ENCODE measurements at regions not wholly inside any gene's neighbourhood (a gene's known extent, or its start where the extent isn't known, plus 50 kb on each side); places are given as distances from the start of the nearest gene placed in this dataset.

- no peak for DNase-seq
- no peak overlapping the region for H3K4me3 Mint-ChIP-seq (ENCODE audit: low read depth, unreplicated experiment)
- H3K36me3 Mint-ChIP-seq (ENCODE audit: insufficient read depth, unreplicated experiment): no peaks in the 10 kb centered on the region
- H3K27me3 Mint-ChIP-seq (ENCODE audit: unreplicated experiment): no peaks in the 10 kb centered on the region
- CTCF ChIA-PET: interaction anchor here (0.6 kb wide), 1 partner anchor 111 kb away, joined by 4 read pairs; no protein-coding TSS in a partner anchor
- peaks cover 11% of the 10 kb centered on the region for H3K9me3 Mint-ChIP-seq (ENCODE audit: low read depth, unreplicated experiment)
- no peaks in the 10 kb centered on the region for H3K4me1 Mint-ChIP-seq (ENCODE audit: low read depth, unreplicated experiment)
- intact Hi-C loops (cut with micrococcal nuclease; ENCODE audit: unreplicated experiment): no loop called here
- no TSS peak for BruUV-seq (replicated peaks)
- no peak overlapping the region for H3K27ac Mint-ChIP-seq (ENCODE audit: unreplicated experiment)
- TF ChIP-seq CTCF (IDR thresholded peaks at IDR 0.05; ENCODE audit: unreplicated experiment): no peak
Observed at GRCh38 chr3:73789825-73790444, 165.2 kb upstream of the PDZRN3 start.

- no peak overlapping the region for H3K27ac Mint-ChIP-seq (ENCODE audit: unreplicated experiment)
- no peaks in the 10 kb centered on the region for H3K27me3 Mint-ChIP-seq (ENCODE audit: unreplicated experiment)
- CTCF ChIA-PET: no interaction called here
- no peaks in the 10 kb centered on the region for H3K4me1 Mint-ChIP-seq (ENCODE audit: low read depth, unreplicated experiment)
- H3K4me3 Mint-ChIP-seq (ENCODE audit: low read depth, unreplicated experiment): no peak overlapping the region
- TF ChIP-seq CTCF (IDR thresholded peaks at IDR 0.05; ENCODE audit: unreplicated experiment): no peak
- H3K36me3 Mint-ChIP-seq (ENCODE audit: insufficient read depth, unreplicated experiment): no peaks in the 10 kb centered on the region
- peaks cover 9% of the 10 kb centered on the region for H3K9me3 Mint-ChIP-seq (ENCODE audit: low read depth, unreplicated experiment)
- intact Hi-C loops (cut with micrococcal nuclease; ENCODE audit: unreplicated experiment): no loop called here
- no TSS peak for BruUV-seq (replicated peaks)
- DNase-seq: no peak
Observed at GRCh38 chr3:73787620-73788019, 162.9 kb upstream of the PDZRN3 start.

- intact Hi-C loops (cut with micrococcal nuclease; ENCODE audit: unreplicated experiment): no loop called here
- Mint-ChIP-seq H3K4me1 (ENCODE audit: low read depth, unreplicated experiment) (no peaks in the 10 kb centered on the region), H3K27ac (ENCODE audit: unreplicated experiment) (no peak overlapping the region), H3K9me3 (ENCODE audit: low read depth, unreplicated experiment) (peaks cover 9% of the 10 kb centered on the region), H3K27me3 (ENCODE audit: unreplicated experiment) (no peaks in the 10 kb centered on the region), H3K36me3 (ENCODE audit: insufficient read depth, unreplicated experiment) (no peaks in the 10 kb centered on the region), H3K4me3 (ENCODE audit: low read depth, unreplicated experiment) (no peak overlapping the region)
- no peak for TF ChIP-seq CTCF (IDR thresholded peaks at IDR 0.05; ENCODE audit: unreplicated experiment)
- no peak for DNase-seq
- CTCF ChIA-PET: no interaction called here
- BruUV-seq (replicated peaks): no TSS peak
Observed at GRCh38 chr3:73786998-73787397, 162.3 kb upstream of the PDZRN3 start.

GRCh38 chr3:73786321-73786807, 161.6 kb upstream of the PDZRN3 start:
- DNase-seq: no peak
- peaks cover 9% of the 10 kb centered on the region for H3K9me3 Mint-ChIP-seq (ENCODE audit: low read depth, unreplicated experiment)
- H3K4me3 Mint-ChIP-seq (ENCODE audit: low read depth, unreplicated experiment): no peak overlapping the region
- no peaks in the 10 kb centered on the region for H3K4me1 Mint-ChIP-seq (ENCODE audit: low read depth, unreplicated experiment)
- CTCF ChIA-PET: no interaction called here
- intact Hi-C loops (cut with micrococcal nuclease; ENCODE audit: unreplicated experiment): no loop called here
- no TSS peak for BruUV-seq (replicated peaks)
- no peaks in the 10 kb centered on the region for H3K27me3 Mint-ChIP-seq (ENCODE audit: unreplicated experiment)
- H3K36me3 Mint-ChIP-seq (ENCODE audit: insufficient read depth, unreplicated experiment): no peaks in the 10 kb centered on the region
- TF ChIP-seq CTCF (IDR thresholded peaks at IDR 0.05; ENCODE audit: unreplicated experiment): no peak
- no peak overlapping the region for H3K27ac Mint-ChIP-seq (ENCODE audit: unreplicated experiment)

Measured in Calu3 (cell line).